ENCODE measurements at regions not wholly inside any gene's neighbourhood (a gene's known extent, or its start where the extent isn't known, plus 50 kb on each side); places are given as distances from the start of the nearest gene placed in this dataset.
"Not testable (repeated sequence)": the region's sequence is repeated elsewhere in the genome, so short reads cannot be mapped to it uniquely, and the experiment has no call there.

DNA sequence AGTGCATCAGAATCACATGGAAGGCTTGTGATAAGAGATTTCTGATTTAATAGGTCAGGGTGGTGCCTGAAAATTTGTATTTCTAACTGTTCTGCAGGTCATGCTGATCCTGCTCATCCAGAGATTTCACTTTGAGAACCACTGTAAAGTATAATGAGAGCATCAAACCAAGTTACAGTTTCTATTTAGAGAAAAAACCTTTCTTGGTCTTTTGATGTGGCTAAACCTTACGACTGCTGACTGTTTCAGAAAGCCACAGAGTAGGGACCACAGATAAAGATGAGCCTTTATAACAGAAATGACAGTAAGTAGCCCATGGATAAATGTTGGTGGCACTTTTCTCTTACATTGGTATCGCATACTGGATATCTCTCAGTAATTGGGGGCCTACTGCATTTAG lies 109.4 kb upstream of the FANCL start:
- no peak for DNase-seq

DNA sequence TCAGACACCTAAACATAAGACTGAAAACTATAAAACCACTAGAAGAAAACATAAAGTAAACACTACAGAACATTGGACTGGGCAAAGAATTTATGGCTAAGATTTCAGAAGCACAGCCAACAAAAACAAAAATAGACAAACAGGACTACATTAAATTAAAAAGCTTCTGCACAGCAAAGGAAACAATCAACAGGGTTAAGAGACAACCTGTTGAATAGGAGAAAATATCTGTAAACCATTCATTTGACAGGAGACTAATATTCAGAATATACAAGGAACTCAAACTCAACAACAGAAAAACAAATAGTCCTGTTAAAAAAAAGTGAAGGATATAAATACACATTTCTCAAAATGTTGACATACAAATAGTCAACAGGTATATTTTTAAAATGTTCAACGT lies 106.7 kb upstream of the FANCL start:
- no peak for DNase-seq

DNA sequence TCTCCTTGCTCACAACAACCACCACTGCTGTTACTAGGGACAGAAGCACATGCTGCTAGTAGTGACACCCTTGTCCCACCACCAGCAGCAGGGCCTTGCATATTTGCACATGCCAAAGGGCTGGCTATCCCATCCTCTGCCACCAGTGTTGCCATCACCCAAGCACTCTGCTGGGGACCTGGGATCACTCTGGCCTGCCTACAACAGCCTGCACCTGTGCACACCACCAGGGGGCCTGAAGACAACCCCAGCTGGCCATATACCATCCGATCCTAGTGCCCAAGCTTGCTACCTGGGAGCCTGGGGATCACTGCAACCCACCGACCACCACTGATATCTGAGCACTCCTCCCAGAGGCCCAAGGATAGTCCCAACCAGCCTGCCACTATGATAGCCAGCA lies 99.9 kb upstream of the FANCL start:
- no peak for DNase-seq

DNA sequence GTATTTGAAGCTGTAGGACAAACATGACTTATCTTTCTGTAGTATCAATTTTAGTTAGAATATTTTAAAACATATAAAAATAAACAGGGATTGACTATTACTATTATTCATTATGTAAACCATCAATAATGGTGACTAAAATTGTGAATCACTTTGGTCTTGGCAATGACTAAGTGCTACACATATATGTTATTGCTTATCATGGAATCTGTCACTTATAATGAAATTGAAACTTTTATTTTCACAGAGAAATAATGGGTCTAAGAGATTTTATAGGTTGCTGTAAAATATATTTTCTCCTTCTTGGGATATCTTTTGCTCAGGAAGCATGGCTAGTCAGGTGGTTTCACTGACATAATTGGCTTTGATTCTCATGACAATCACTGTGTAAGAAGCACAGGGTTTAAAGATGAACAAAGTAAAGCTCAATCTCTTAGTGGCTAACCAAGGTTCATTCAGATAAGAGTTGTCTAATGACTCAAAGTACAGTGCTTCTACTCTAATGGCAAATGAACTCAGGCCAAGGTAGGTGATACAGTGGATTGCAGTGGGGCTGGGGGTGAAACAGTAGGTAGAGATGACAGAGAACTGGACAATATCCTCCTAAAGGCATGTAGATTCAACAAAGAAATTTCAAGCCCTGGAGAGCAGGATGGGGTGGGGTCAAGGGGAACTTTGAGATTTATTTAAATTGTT lies 98.6 kb upstream of the FANCL start:
- no peak for DNase-seq

DNA sequence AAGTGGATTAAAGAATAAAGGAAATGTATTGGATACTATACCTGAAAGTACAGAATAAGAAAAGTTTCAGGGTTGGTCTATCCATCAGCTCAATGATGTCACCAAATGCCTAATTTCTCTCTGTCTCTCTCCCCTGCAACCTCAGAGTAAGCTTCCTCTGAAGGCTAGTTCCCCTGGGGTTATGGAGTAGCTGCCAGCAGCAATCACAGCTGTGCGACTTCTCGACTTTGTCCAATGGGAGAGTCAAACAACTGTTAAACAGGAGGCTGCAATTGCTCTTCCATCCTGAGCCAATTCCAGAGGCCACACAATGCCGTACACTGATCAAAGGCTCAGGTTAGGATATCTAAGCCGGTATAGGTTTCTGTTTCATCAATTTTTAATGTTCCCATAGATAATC lies 95.3 kb upstream of the FANCL start:
- DNase-seq = no peak

DNA sequence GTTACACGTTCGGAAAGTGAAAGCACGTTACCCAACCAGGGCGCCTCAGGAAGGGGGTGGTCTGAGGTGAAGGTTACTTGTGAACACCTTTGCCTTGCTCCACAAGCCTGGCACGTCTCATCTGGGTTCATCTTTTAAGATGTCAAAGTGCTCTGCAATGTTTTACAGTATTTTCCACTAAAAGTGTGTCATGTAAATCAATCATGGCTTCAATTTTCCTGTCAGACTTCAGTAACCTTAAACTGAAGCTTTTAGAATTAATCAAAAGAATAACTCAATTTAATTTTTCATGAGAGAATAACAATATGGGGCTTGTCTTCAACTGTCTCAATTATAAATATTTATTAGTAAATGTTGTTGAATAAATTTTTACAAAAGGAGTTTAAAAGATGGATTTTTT lies 93.3 kb upstream of the FANCL start:
- DNase-seq = no peak

DNA sequence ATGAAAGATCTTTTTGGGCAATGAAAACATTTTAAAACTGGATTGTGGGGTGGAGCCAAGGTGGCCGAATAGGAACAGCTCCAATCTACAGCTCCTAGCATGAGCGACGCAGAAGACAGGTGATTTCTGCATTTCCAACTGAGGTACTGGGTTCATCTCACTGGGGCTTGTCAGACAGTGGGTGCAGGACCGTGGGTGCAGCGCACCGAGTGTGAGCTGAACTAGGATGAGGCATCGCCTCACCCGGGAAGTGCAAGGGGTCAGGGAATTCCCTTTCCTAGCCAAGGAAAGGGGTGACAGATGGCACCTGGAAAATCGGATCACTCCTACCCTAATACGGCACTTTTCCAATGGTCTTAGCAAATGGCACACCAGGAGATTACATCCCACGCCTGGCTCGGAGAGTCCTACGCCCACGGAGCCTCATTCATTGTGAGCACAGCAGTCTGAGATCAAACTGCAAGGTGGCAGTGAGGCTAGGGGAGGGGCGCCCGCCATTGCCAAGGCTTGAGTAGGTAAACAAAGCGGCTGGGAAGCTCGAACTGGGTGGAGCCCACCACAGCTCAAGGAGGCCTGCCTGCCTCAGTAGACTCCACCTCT lies 84.3 kb upstream of the FANCL start:
- DNase-seq = not testable (repeated sequence)

DNA sequence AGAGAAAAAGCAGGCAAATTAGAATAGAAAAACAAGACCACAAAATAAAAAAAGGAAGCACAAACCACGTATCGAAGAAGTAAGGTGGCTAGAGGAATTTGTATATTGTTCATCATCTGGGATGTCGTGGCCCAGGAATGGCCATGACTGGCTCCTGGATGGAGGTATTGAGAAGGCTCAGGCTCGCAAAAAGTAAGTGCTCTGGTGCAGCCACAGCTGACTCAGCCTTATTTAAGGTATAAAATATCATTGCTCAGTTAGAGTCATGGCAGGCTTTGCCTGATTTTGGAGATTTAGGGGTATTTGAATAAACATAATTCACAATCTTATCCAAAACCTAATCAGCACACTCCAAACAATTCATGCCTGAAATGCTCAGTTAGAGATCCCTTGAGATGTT lies 78.4 kb upstream of the FANCL start:
- DNase-seq = no peak

DNA sequence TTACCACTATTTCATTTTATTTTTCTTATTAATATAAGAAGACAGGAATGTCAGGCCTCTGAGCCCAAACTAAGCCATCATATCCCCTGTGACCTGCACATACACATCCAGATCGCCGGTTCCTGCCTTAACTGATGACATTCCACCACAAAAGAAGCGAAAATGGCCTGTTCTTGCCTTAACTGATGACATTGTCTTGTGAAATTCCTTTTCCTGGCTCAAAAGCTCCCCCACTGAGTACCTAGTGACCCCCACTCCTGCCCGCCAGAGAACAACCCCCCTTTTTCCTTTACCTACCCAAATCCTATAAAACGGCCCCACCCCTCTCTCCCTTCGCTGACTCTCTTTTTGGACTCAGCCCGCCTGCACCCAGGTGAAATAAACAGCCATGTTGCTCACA lies 77.8 kb upstream of the FANCL start:
- DNase-seq = not testable (repeated sequence)

DNA sequence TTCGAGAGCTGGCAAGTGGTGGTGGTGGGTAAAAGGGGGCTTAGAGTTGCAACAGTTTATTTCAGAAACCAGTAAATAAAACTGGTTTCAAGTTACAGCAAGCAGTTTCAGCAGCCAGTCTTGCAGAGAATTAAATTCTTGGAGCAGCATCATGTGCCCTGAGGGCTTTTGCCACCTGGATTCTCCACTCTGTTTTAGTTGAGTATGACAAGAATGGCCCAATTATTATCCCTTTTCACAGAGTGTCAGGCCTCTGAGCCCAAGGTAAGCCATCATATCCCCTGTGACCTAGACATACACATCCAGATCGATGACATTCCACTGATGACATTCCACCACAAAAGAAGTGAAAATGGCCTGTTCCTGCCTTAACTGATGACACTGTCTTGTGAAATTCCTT lies 72.8 kb upstream of the FANCL start:
- no peak for DNase-seq

DNA sequence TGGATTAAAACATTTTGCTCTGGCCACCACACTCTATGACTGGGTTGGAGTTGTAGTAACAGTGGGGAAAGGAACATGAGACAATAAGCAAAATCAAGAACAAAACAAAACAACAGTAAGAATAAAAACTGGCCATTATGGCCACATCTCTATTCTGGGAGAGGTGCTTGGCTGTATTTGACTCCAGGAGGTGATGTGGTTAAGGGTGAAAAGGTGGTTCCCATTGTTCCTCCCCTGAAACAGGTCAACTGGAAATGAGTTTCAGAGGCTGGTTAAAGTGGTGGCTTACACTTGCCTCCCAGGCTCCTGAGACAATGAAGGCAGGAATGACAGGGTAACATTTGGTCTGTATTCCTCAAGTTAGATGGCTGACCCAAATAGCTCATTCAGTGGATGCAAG lies 67.3 kb upstream of the FANCL start:
- no peak for DNase-seq

DNA sequence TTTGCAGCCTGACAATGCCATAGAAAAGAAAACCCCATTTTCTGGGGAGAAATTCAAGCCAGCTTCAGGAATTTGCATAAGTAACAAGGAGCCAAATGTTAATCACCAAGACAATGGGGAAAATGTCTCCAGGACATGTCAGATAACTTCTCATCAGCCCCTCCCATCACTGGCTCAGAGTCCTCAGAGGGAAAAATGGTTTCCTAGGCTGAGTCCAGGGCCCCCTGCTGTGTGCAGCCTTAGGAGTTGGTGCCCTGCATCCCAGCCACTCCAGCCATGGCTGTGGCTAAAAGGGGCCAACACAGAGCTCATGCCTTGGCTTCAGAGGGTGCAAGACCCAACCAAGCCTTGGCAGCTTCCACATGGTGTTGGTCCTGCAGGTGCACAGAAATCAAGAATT lies 63.7 kb upstream of the FANCL start:
- DNase-seq = no peak

DNA sequence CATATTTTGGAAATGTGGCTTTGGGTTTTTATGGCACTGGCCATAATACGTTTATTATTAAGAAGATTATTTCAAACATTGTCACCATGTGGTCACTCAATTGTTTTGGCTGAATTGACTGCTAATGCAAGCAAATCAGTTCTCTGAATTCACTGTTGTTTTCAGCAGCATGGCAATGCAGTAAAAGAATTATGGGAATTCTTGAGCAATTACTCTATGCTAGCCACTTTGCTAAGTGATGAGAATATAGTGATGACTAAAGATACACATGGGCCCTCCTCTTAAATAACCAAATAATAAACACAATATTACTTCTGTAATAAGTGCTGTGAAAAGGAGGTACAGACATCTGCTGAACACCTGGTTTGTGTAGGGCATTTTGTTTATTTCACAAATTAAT lies 58.0 kb upstream of the FANCL start:
- DNase-seq = no peak

DNA sequence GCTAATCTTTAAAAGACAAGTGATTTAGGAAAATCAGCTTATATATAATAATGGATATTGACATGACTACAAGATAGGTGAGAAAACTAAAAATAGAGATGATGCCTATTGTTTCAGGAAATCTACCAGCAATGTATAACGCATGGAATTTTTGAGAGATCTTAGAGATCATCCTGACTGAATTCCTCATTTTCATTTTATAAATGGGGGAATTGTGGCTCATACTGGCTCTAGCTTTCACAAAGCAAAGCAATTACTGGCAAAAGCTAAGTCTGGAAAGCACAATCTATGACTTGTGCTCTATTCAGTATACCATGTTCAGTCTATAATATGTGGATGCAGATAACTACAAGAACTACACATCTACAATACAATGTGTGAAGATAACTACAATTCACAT lies 51.9 kb upstream of the FANCL start:
- DNase-seq = no peak

DNA sequence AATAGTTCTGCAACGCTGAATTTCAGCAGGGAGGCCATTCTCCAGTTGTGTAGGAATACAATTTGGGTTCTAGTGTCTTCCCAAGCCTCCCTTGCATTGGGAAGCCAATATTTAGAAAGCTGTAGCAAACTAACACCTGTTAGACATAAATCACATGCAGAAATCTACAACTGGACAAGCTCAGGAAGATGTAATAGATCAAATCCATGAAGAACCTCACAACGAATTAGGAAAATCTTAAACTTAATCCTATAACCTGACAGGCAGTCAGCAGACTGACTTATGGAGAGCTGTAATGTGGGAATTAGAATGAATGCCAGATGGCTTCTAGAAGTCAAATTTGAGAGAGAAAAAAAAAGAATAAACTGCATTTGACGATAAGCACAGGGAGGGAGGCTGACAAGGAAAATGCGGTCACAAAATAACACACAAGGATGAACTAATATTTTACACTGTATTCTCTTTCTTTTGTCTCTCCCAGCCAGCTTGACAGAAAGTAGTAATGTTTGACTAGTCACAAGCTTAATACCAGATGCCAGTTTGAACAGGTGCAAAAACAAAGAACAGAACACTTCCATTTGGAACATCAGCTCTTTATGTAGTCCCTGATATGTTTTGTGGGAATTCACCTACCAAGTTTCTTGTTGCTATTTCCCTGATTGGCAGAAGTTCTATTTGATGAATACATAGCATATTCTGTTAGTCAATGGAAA lies 50.8 kb upstream of the FANCL start:
- no peak for DNase-seq
